ENCODE measurements at regions not wholly inside any gene's neighbourhood (a gene's known extent, or its start where the extent isn't known, plus 50 kb on each side); places are given as distances from the start of the nearest gene placed in this dataset.

DNA sequence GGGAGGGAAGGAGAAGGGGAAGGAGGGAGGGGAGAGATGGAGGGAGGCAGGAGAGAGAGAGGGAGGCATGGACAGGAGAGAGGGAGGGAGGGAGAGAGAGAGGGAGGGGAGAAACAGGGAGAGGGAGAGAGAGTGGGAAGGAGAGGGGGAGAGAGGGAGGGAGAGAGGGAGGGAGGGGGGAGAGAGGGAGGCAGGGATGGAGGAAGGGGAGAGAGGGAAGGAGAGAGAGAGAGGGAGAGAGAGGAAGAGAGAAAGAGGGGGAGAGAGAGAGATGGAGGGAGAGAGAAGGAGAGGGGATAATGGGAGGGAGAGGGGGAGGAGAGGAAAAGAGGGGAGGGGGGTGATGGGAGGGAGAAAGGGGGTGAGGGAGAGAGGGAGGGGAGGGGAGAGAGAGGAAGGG lies 86.8 kb upstream of the VSTM2B start:
- DNase-seq: no peak

GRCh38 chr19:29439688-29440550 lies 85.9 kb upstream of the VSTM2B start:
- DNase-seq: no peak

- no peak for DNase-seq
Observed at GRCh38 chr19:29442094-29442493, 83.7 kb upstream of the VSTM2B start.

DNA sequence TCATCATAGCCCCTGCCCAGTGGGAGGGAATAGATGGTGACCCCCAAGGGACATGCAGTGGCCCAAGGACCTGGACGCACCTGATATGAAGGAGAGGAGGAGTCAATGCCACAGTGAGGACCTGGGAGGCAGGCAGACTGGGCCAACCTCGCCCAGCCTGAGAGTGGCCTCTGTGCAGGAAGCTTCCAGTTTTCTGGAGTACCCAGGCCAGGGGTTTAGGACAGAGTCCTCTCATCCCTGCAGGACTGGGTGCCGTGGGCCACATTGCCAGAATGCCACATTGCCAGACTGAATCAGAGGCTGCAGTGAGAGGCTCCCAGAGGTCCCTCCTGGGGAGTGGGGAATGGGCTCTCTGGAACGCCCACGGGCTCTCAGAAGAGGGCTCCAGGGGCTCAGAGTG lies 82.9 kb upstream of the VSTM2B start:
- no peak for DNase-seq

DNA sequence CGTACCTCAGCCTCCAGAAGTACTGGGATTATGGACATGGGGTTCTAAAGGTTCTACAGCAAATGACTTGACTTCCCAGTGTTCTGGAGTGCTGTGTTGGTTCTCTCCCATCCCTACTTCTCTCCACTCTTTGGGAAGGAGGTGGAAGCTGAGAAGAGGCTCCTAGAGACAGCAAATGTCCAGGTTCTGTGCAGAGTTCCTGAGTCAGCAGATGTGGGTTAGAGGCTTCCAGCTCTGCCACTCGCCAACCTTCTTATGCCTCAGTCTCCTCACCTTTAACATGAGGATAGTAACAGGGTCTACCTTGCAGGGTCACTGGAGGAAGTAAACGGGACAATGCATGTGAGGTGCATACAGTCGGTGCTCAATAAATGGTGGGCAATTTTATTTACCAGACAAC lies 80.5 kb upstream of the VSTM2B start:
- DNase-seq: no peak

DNA sequence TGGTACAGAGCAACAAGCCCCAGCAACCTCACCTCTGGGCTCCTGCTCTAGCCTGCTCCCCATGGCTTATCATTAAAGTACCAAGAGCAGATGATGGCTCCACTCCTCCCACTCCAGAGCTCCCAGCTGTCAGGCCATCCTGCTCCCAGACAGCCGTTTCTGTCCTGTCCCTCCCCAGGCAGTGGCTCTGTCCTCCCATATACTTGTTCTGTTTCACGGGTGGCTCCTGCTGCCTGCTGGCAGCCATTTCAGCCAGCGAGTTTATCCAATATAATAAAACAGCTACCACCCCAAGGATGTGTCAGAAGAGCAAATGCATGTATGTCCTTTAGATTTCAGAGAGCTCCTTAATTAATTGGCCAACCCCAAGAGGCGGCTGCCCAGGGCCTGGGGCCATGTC lies 79.4 kb upstream of the VSTM2B start:
- no peak for DNase-seq

DNA sequence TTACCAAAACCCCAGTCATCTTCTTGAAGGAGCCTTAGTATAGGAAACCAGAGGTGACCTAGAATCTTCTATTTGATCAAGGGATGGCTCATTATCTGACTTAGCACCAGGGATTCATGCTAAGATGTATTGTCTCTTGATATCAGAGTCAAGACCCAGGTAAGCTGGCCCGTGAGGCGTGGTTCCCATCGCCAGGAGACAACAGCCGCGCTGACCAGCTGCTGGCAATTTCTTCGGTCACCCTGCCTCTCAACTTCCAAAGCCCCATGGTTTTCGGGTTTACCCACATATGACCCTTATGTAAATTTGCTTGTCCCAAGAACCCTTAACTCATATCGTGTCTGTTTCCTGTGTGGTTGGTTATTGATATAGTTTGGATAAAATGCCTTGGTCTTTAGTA lies 77.7 kb upstream of the VSTM2B start:
- DNase-seq: no peak

GRCh38 chr19:29449371-29449770 lies 76.4 kb upstream of the VSTM2B start:
- no peak for DNase-seq

- DNase-seq: no peak
Observed at GRCh38 chr19:29450306-29450705, 75.5 kb upstream of the VSTM2B start.

GRCh38 chr19:29450812-29451211 lies 75.0 kb upstream of the VSTM2B start:
- DNase-seq: no peak

DNA sequence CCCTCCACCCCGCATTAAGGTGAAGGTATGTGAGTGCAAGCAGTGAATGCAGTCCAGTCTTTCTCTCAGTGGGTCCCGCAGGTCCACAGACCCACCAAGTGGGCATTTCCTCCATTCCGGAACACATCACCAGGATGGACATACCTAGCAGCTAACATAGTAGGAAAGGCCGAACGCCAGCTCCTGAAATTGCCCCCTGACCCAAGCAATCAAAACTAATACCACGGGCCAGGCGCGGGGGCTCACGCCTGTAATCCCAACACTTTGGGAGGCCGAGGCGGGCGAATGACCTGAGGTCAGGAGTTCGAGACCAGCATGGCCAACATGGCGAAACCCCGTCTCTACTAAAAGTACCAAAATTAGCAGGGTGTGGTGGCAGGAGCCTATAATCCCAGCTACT lies 71.7 kb upstream of the VSTM2B start:
- DNase-seq: no peak

DNA sequence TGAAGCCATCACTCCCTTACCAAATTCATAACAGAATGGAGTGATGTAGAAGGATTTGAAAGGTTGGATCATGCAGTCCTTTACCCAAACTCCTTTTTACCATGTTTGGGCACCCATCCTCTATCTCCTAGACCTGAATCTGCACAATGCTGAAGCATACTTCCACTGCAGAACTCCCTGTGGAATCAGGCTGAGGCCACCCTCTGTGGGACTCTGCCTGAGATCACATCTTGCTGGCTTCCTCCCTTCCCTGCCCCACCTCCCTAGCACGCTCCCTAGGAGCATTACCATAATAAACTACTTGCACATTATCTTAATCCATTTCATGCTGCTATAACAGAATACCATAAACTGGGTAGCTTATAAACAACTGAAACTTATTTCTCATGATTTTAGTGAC lies 68.4 kb upstream of the VSTM2B start:
- no peak for DNase-seq

DNA sequence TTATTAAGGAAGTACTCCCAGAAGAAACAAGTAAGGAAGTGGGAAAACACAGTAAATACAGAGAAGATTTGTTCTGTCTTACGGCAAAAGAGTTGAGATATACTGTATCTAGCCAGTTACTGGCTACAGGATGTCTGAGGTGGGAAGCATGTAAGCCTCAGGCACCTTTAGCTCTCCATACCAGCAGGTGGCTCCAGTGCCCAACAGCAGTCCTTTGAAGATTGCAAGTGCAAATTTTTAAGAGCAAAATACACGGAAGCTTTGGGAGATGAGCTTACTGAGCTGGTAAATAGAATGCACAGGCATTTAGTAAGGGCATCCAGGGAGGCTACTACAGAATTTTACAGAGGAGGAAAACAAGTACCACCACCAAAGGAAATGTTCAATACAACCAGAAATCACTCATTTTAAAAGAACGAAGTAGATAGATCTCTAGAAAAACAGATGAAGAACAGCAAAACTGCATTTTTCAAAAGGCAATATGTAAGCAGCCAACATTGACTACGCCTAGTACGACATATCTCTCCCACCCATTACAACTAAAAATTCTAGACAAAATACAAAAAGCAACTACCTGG lies 57.9 kb upstream of the VSTM2B start:
- peak; percentile 28 for DNase-seq

DNA sequence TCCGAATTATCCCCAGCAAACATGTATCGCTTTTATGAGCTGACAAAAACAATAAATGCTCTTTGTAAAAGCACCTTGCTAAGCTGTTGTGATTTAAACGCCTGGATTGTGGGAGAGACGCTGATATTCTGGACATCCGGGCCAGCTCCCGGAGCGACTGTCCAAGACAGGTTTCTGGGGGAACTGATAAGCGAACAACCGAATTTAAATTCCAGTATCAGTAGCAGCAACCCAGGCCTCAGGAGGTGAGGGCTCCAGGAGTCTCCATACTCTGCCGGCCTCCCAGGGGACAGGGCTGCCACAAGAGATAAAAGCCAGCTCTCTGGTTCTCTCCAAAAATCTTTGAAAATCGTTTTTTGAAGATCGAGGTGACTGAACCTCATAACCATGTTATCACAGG lies 50.3 kb upstream of the VSTM2B start:
- DNase-seq: no peak
